GM23338 (cell line): ENCODE measurements at regions not wholly inside any gene's neighbourhood (a gene's known extent, or its start where the extent isn't known, plus 50 kb on each side); places are given as distances from the start of the nearest gene placed in this dataset.

Experiments used
- CREB1 ChIP-seq: fragments of 250-450 bp; sonication (Bioruptor Pico); IDR thresholded peaks from 2 replicates; pipeline ENCODE4 v1.5.0; 2020; ENCODE audit warnings: low read depth, mild to moderate bottlenecking, moderate library complexity
- EZH2 ChIP-seq: fragments of 200-600 bp; sonication (generic); IDR thresholded peaks from one replicate; pipeline ENCODE4 v1.8.0; 2017; ENCODE audit warnings: antibody characterized with exemption, mild to moderate bottlenecking, low read depth; ENCODE audit not compliant: unreplicated experiment
- EZH2phosphoT487 ChIP-seq: fragments of 200-600 bp; sonication (generic); IDR thresholded peaks from one replicate; pipeline ENCODE4 v1.8.1; 2018; ENCODE audit warnings: antibody characterized with exemption; ENCODE audit not compliant: unreplicated experiment
- NANOG ChIP-seq: IDR thresholded peaks from 2 replicates; pipeline ENCODE4 v1.6.1; 2016; ENCODE audit warnings: antibody characterized with exemption, borderline replicate concordance
- POLR2AphosphoS5 ChIP-seq: IDR thresholded peaks from 2 replicates; pipeline ENCODE4 v1.6.1; 2016; ENCODE audit warnings: antibody characterized with exemption, low read depth
- TF ChIP-seq, protein P1 (sequence below), 2 experiments: fragments of 200-600 bp in 1 of 2; sonication (generic) in 1 of 2; conservative IDR thresholded peaks; 2 replicates each; pipeline versions ENCODE4 v1.5.1 to v1.6.1; 2016 to 2017; ENCODE audit warnings: antibody characterized with exemption in 2 of 2, low read depth in 2 of 2, mild to moderate bottlenecking in 2 of 2, moderate library complexity in 1 of 2

DNA sequence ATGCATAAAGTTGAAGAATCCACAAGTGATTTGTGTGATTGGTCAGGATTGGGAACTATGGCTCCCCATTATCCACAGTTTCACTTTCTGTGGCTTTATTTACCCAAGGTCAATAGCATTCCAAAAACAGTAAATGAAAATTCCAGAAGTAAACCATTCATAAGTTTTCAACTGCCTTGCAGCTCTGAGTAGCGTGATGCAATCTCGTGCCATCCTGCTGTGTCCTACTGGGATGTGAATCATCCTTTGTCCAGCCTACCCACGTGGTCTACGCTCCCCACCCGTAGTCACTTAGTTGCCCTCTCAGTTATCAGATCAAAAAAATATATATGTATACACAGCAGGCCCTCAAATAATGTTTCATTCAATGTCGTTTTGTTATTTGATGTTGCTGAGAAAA, 89.0 kb upstream of the DLGAP1 start:
- TF ChIP-seq, protein P1, sequence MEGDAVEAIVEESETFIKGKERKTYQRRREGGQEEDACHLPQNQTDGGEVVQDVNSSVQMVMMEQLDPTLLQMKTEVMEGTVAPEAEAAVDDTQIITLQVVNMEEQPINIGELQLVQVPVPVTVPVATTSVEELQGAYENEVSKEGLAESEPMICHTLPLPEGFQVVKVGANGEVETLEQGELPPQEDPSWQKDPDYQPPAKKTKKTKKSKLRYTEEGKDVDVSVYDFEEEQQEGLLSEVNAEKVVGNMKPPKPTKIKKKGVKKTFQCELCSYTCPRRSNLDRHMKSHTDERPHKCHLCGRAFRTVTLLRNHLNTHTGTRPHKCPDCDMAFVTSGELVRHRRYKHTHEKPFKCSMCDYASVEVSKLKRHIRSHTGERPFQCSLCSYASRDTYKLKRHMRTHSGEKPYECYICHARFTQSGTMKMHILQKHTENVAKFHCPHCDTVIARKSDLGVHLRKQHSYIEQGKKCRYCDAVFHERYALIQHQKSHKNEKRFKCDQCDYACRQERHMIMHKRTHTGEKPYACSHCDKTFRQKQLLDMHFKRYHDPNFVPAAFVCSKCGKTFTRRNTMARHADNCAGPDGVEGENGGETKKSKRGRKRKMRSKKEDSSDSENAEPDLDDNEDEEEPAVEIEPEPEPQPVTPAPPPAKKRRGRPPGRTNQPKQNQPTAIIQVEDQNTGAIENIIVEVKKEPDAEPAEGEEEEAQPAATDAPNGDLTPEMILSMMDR (conservative IDR thresholded peaks at IDR 0.05; ENCODE audit: low read depth in 2 of 2), result no peak
- TF ChIP-seq POLR2AphosphoS5, result no peak
- no peak for TF ChIP-seq EZH2
- no peak for TF ChIP-seq NANOG
- TF ChIP-seq CREB1 (CRISPR knock-in tag), result no peak
- no peak for TF ChIP-seq EZH2phosphoT487
